ENCODE measurements at regions not wholly inside any gene's neighbourhood (a gene's known extent, or its start where the extent isn't known, plus 50 kb on each side); places are given as distances from the start of the nearest gene placed in this dataset.

- TF ChIP-seq CTCF (IDR thresholded peaks at IDR 0.05; ENCODE audit: insufficient read depth, low read depth, low read length): no peak
- no peak for TF ChIP-seq EZH2 (IDR thresholded peaks at IDR 0.05; ENCODE audit: insufficient read depth, low read length)
These were observed 1095.3 kb downstream of the GRM8 start for GRCh38 chr7:126157391-126157790.

Data from astrocyte (in vitro differentiated cells and primary cell).